Left cardiac atrium (tissue), 4 donors: ENCODE measurements at regions not wholly inside any gene's neighbourhood (a gene's known extent, or its start where the extent isn't known, plus 50 kb on each side); places are given as distances from the start of the nearest gene placed in this dataset.

Experiments
- ATAC-seq, 2 donors: fragments of 200-7000 bp; cut with Tn5 transposase; one replicate each; pipeline ENCODE4 v1.9.1; 2020; ENCODE audit warnings: mild to moderate bottlenecking in 2 of 2, moderate library complexity in 2 of 2
- DNase-seq: peaks from one replicate; pipeline ENCODE4 v3.0.0-alpha.2; 2020
- intact Hi-C, 2 donors: fragments of 100-400 bp; cut with DNase I; formaldehyde crosslinking; loops; one replicate each; pipeline versions ENCODE4 v1.14.1 to v1.15.1; 2022 to 2023
- donor health status: DM: no; HTN: yes; CAD: no.
- donor health status: DM: no; HTN: yes; CAD: no; lungs with severe emphysema.
- donor health status: DM: yes; HTN: yes; CAD: no.
- donor health status: Dilated cardiomyopathy.

DNA sequence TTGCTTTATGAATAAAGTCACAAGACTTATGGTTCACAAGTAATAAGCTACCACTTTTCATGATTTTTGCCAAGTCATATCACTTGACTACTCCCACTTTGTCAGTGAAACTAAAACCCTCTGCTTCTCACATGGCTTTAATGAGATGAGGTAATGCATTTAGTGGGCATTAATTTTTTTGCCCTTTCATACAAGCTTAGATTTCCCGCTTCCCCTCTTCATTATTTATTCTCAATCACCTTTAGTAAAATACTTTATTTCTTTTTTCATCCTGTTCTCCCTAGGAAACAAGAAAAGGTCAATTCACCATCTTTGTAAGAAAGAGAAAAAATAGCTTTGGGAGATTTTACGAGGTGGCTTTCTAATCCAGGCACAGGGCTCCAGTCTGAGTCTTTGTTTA is 109.6 kb upstream of the STARD3NL start:
- intact Hi-C loops: no loop called here
- DNase-seq (no peak), ATAC-seq (no peak)

DNA sequence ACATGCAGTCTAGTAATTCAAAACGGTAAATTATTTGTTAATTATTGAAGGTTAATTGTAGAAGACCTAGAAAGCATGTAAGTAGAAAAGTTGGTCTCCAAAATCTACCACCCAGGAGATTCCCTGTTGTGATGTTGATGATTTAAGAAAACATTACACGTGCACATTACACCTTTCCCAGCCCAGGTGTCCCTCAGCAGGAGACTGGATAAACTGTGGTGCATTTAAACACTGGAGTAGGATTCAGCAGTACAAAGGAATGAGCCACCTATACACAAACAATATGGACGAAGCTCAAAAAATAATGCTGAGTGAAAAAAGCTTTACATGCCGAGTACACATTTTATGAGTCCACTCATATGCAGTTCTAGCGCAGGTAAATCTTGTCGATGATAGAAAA is 109.0 kb upstream of the STARD3NL start:
- DNase-seq: no peak
- ATAC-seq: no peak
- intact Hi-C loops: no loop called here

- ATAC-seq (peak; percentile 19 to 51), DNase-seq (no peak)
- intact Hi-C loops: no loop called here
These were observed 107.3 kb upstream of the STARD3NL start for GRCh38 chr7:38070718-38071117.

DNA sequence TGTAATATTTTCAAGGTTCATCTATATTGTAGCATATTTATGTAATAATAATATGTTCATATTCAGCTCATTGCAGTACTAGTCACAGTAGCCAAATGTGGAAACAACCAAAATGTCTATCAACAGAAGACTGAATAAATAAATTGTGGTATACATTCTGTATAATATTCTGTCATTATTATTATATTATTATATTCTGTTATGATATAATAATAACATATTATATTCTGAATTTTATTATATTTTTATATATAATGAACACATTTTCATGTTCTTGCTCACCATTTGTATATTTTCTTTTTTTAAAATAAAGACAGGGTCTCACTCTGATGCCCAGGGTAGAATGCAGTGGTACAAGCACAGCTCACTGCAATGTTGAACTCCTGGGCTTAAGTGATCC is 91.2 kb upstream of the STARD3NL start:
- ATAC-seq (no peak), DNase-seq (no peak)
- intact Hi-C loops: no loop called here

DNA sequence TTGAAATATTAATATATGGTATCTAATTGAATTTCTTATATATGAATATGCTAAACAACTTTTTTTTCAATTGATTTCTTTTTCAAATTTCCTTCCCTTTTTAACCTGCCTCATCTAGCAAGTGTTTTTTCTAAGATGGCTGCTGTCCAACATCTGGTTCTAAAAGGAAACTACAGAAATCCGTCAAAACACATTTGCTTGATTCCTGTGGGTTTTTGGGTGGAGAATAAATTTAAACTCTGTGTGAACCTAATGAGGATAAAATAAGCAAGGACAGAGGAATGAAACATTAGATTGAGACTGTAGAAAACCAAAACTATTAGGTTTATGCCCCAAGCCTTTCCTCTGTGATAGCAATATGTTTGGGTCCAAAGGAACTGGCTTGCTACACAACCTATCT is 75.5 kb upstream of the STARD3NL start:
- intact Hi-C loops: loop anchor here (10.0 kb wide), 2 partner anchors 198 to 212 kb away; no protein-coding TSS in a partner anchor
- no peak for DNase-seq

DNA sequence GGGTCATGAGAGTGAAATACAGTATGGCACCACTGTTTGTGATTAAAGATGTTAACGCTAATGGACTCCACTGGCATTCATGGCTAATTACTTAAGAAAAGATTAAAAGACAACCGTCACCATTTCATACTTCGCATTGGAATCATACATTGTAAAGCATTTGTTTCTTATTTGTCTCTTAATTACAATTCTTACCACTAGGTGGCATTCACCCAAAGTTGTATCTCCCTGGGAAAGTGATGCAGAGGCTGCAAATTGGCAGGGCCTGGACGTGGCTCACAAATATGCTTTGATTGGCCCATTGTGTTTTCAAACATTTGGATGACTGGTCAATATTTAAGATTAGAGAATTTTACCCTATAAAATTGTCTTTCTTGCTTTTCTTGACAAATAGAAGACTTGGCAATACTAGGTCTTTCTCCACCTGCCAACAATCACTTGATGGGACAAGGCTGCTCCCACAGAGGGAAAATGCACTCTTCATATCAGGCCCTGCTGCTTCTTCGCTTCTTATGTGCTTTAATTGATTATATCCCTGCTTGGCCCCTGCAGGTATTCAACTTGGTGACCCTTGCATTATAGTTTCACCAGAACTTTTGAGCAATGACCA is 72.1 kb upstream of the STARD3NL start:
- DNase-seq (no peak), ATAC-seq (peak; percentile 44 to 53)
- intact Hi-C loops: loop anchor here (1.0 to 10.0 kb wide), 6 partner anchors 116 to 209 kb away; partner anchors contain the start of gene SFRP4 (in 1 of the 2)

More for the DNA sequence above, 75.5 kb upstream of the STARD3NL start:
- ATAC-seq: no peak

DNA sequence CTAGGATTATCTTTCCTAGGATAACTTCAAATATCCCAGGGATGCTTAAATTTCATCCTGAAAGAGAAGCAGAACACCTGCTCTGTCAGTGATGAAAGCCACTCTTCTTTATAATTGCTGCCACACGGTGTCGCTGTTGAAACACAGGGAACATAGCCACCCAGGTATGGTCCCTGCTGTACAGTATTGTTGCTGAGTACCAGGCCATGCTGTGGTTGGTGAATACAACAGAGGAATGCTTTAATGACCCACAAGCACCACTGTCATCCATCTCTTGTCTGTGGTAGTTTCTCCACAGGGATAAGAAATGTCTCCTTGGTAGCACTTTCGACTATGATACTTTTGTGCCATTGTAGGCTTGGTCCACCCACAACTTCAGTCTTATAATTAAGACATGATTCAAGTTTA is 70.6 kb upstream of the STARD3NL start:
- intact Hi-C loops: loop anchor here (2.0 to 10.0 kb wide), 5 partner anchors 115 to 207 kb away; partner anchors contain the start of gene SFRP4 (in 1 of the 2)
- DNase-seq (peak; percentile 46), ATAC-seq (peak; percentile 47 to 74)

DNA sequence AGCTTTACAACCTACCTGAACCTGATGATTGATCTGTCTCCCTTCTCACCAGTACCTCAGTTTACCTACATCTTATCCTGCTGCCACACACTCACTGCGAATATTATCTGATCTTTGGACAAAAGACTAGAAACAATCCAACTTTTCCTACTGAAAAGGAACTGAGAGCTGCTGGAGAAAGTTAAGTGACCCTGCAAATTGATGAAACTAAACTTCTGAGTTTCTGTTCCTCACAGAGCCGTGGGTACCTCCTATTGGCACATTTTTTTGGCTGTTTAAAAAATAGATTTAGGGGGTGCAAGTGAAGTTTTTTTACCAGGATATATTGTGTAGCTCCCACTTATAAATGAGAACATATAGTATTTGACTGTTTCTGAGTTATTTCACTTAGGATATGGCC is 66.0 kb upstream of the STARD3NL start:
- no peak for ATAC-seq
- no peak for DNase-seq
- intact Hi-C loops: no loop called here

DNA sequence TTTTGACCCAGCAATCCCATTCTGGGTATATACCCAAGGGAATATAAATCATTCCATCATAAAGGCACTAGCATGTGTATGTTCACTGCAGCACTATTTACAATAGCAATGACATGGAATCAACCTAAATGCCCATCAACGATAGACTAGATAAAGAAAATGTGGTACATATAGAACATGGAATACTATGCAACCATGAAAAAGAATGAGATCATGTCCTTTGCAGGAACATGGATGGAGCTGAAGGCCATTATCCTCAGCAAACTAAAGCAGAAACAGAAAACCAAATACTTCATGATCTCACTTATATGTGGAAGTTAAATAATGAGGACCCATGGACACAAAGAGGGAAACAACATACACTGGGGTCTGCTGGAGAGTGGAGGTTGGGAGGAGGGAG is 58.0 kb upstream of the STARD3NL start:
- intact Hi-C loops: no loop called here
- DNase-seq (no peak), ATAC-seq (no peak)

DNA sequence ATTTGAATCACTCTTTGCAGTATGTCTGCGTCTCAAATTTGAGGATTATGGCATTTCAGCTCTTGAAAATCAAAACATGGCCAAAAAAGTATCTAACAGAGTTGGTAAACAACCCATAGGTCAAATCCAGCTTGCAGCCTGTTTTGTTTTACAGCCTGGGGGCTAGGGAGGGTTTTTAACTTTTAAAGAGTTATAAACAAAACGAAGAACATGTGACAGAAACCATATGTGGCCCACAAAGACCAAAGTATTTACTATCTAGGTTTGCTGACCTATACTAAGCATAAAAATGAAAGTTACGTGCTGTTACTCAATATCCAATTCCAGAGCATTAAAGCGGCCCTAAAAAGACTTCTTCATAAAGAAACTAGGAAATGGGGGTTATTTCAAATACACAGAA is 55.5 kb upstream of the STARD3NL start:
- intact Hi-C loops: no loop called here
- DNase-seq (no peak), ATAC-seq (no peak)

DNA sequence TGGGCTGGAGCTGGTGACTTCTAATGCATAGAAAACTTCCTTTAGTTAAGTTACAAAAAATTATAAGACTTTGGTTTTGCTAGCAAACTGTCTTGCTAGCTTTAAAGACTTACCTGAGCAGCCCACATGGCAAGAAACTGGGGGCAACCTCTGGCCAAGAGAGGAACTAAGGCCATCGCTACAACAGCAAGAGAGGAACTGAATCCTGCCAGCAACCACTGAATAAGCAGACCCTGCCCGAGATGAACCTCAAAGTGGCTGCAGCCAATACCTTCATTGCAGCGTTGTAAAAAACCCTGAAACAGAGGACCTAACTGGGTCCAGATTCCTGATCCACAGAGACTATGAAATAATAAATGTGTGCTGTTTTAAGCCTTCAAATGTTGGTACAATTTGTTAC is 54.6 kb upstream of the STARD3NL start:
- ATAC-seq (no peak), DNase-seq (no peak)
- intact Hi-C loops: no loop called here

DNA sequence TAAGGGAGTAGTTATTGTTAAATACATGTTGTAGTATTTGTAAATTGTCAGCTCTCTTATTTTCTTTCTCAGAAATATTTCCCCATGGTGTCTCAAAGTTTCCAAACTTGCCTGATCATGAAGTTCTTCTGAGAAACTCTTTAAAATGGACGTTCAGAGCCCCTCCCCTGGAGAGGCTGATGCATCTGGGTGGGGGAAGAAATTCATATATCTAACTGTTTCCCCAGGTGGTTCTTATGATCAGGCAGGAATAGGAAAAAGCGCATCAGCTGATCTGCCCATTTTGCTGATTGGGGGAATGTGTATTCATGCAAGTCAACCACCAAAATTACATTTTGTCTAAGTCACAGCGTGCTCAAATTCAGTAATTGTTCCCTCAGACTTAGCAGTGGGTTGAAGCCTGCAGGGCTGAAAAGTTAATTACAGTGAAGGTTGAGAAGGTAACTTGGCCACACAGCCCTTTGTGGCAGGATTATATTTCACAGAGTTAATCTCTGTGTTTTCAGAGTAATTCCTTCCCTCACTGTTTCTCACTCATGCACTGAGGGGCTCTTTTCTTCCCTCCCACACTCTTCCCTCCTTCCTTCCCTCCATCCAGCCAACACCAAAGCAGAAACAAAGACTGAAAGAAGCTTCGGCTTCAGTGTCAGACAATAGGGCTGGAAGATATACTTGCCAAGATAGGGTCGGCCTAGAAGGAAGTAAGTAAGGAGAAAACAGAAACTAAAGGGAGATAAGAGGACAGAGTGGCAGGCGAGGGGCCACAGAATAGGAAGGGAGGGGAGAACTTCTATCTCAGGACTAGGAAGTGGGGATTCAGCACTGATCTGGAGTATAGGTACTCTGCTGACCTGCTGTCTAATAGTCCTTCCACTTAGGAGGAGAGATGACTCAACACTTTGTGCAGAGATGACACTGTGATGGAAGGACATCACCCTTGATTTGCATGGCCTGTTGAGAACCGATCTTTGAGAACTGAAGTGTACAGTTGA is 50.5 kb upstream of the STARD3NL start:
- DNase-seq: no peak
- intact Hi-C loops: no loop called here
- no peak for ATAC-seq
